IMR-90 (cell line): ENCODE measurements at regions not wholly inside any gene's neighbourhood (a gene's known extent, or its start where the extent isn't known, plus 50 kb on each side); places are given as distances from the start of the nearest gene placed in this dataset.

Source experiments
- ATAC-seq: fragments of 200-7000 bp; cut with Tn5 transposase; 2 replicates; pipeline ENCODE4 v1.9.1; 2020; ENCODE audit warnings: low read depth, mild to moderate bottlenecking, moderate library complexity
- BruUV-seq: library from RNA; stranded (reverse); fragments of 400-500 nt; replicated peaks from 2 replicates; lab custom pipeline; 2021; lab: Mats Ljungman, UMichigan
- CTCF ChIA-PET: fragments of 300-600 bp; formaldehyde crosslinking; extraction: SDS; loops from one replicate; lab custom pipeline; 2021; ENCODE audit warnings: antibody characterized with exemption; lab: Yijun Ruan, JAX
- POLR2A ChIA-PET: fragments of 300-600 bp; sonication (Branson Sonifier 250); formaldehyde crosslinking; loops from one replicate; lab custom pipeline; 2022; ENCODE audit warnings: antibody characterized with exemption; ENCODE audit not compliant: unreplicated experiment; lab: Charles Lee
- DNase-seq: peaks from one replicate; pipeline ENCODE4 v3.0.0; 2013
- H2AFZ ChIP-seq: replicated peaks from 2 replicates; pipeline ENCODE3; 2013; ENCODE audit warnings: low read length, mild to moderate bottlenecking; ENCODE audit not compliant: poor library complexity
- H2AK5ac ChIP-seq: 2 replicates; pipeline ENCODE4 v1.6.1; 2013; ENCODE audit warnings: low read depth, low read length, inconsistent platforms
- H2AK9ac ChIP-seq: replicated peaks from 2 replicates; pipeline ENCODE3; 2013; ENCODE audit warnings: mild to moderate bottlenecking, low read depth, low read length, moderate library complexity; ENCODE audit not compliant: poor library complexity
- H2BK120ac ChIP-seq: 2 replicates; pipeline ENCODE4 v1.6.1; 2013; ENCODE audit warnings: low read depth, low read length, inconsistent platforms
- H2BK15ac ChIP-seq: 3 replicates; pipeline ENCODE4 v1.6.1; 2013; ENCODE audit warnings: low read depth, low read length, inconsistent platforms
- H2BK20ac ChIP-seq: 2 replicates; pipeline ENCODE4 v1.6.1; 2013; ENCODE audit warnings: low read depth, mild to moderate bottlenecking, inconsistent platforms, low read length, moderate library complexity
- H2BK5ac ChIP-seq: 2 replicates; pipeline ENCODE4 v1.6.1; 2013; ENCODE audit warnings: mild to moderate bottlenecking, low read depth, low read length, inconsistent platforms; ENCODE audit not compliant: poor library complexity, severe bottlenecking
- H3K14ac ChIP-seq: replicated peaks from 2 replicates; pipeline ENCODE4 v1.6.1; 2013; ENCODE audit warnings: low read depth, low read length, inconsistent platforms
- H3K18ac ChIP-seq: 2 replicates; pipeline ENCODE4 v1.6.1; 2013; ENCODE audit warnings: low read depth, low read length, control low read depth
- H3K23ac ChIP-seq: 2 replicates; pipeline ENCODE4 v1.6.1; 2013; ENCODE audit warnings: low read depth, low read length, inconsistent platforms
- H3K27ac ChIP-seq: 2 replicates; pipeline ENCODE4 v1.5.1; 2013; ENCODE audit warnings: mild to moderate bottlenecking, control low read depth, low read length; ENCODE audit not compliant: insufficient read depth
- H3K27me3 ChIP-seq: 2 replicates; pipeline ENCODE4 v1.6.1; 2013; ENCODE audit warnings: low read length; ENCODE audit not compliant: control insufficient read depth, insufficient read depth
- H3K36me3 ChIP-seq: 2 replicates; pipeline ENCODE4 v1.6.1; 2013; ENCODE audit warnings: low read length, mixed read lengths; ENCODE audit not compliant: control insufficient read depth, insufficient read depth
- H3K4ac ChIP-seq: 2 replicates; pipeline ENCODE4 v1.6.1; 2013; ENCODE audit warnings: low read depth, low read length, inconsistent platforms
- H3K4me1 ChIP-seq: 2 replicates; pipeline ENCODE4 v1.6.1; 2013; ENCODE audit warnings: low read length, mixed read lengths; ENCODE audit not compliant: control insufficient read depth, insufficient read depth
- H3K4me2 ChIP-seq: 2 replicates; pipeline ENCODE4 v1.6.1; 2013; ENCODE audit warnings: low read depth, mild to moderate bottlenecking, control low read depth, low read length, moderate library complexity
- H3K4me3 ChIP-seq: 2 replicates; pipeline ENCODE4 v1.5.1; 2013; ENCODE audit warnings: low read depth, mild to moderate bottlenecking, control low read depth, low read length, moderate library complexity; ENCODE audit not compliant: insufficient read depth
- H3K56ac ChIP-seq: 2 replicates; pipeline ENCODE4 v1.6.1; 2013; ENCODE audit warnings: low read length, inconsistent platforms; ENCODE audit not compliant: insufficient read depth; ENCODE audit errors: extremely low read depth
- H3K79me1 ChIP-seq, 2 experiments: 2 replicates each; pipeline ENCODE4 v1.6.1; 2013; ENCODE audit warnings: low read length in 2 of 2, inconsistent platforms in 1 of 2, low read depth in 1 of 2
- H3K9ac ChIP-seq: 2 replicates; pipeline ENCODE4 v1.6.1; 2013; ENCODE audit warnings: low read depth, low read length, control low read depth
- H3K9me1 ChIP-seq: 2 replicates; pipeline ENCODE4 v1.6.1; 2013; ENCODE audit warnings: low read length, inconsistent platforms; ENCODE audit not compliant: insufficient read depth
- H3K9me3 ChIP-seq: 2 replicates; pipeline ENCODE4 v1.6.1; 2013; ENCODE audit warnings: low read length; ENCODE audit not compliant: control insufficient read depth, insufficient read depth
- H4K20me1 ChIP-seq: 2 replicates; pipeline ENCODE4 v1.6.1; 2013; ENCODE audit warnings: low read length, inconsistent platforms; ENCODE audit not compliant: insufficient read depth
- H4K5ac ChIP-seq: 2 replicates; pipeline ENCODE4 v1.6.1; 2013; ENCODE audit warnings: mild to moderate bottlenecking, low read depth, low read length, control low read depth
- H4K8ac ChIP-seq, 2 experiments: 2 replicates each; pipeline ENCODE4 v1.6.1; 2013; ENCODE audit warnings: low read depth in 2 of 2, low read length in 2 of 2, control low read depth in 1 of 2, inconsistent platforms in 1 of 2
- H4K91ac ChIP-seq: 2 replicates; pipeline ENCODE4 v1.6.1; 2013; ENCODE audit warnings: low read depth, low read length, inconsistent platforms; ENCODE audit not compliant: insufficient read depth
- CHD1 ChIP-seq: IDR thresholded peaks from 2 replicates; pipeline ENCODE4 v1.6.1; 2012; ENCODE audit warnings: low read depth, low read length, improper control_type of control experiment
- ELK1 ChIP-seq: fragments of 150-350 bp; IDR thresholded peaks from 2 replicates; pipeline ENCODE4 v1.6.1; 2016; ENCODE audit warnings: low read depth, mild to moderate bottlenecking, low read length, moderate library complexity, borderline replicate concordance
- FOS ChIP-seq: fragments of 150-350 bp; IDR thresholded peaks from 2 replicates; pipeline ENCODE4 v1.6.1; 2016; ENCODE audit warnings: low read depth, low read length
- MAFK ChIP-seq: IDR thresholded peaks from 2 replicates; pipeline ENCODE4 v1.6.1; 2012; ENCODE audit warnings: low read depth, low read length, improper control_type of control experiment
- RAD21 ChIP-seq: IDR thresholded peaks from 2 replicates; pipeline ENCODE4 v1.6.1; 2012; ENCODE audit warnings: low read length, improper control_type of control experiment
- RFX5 ChIP-seq: IDR thresholded peaks from 2 replicates; pipeline ENCODE4 v1.8.0; 2012; ENCODE audit warnings: low read depth, mild to moderate bottlenecking, low read length, moderate library complexity
- SMC3 ChIP-seq: fragments of 150-350 bp; IDR thresholded peaks from 2 replicates; pipeline ENCODE4 v1.6.1; 2016; ENCODE audit warnings: low read depth, mild to moderate bottlenecking, antibody characterized with exemption, low read length, moderate library complexity
- USF2 ChIP-seq: fragments of 150-350 bp; IDR thresholded peaks from 2 replicates; pipeline ENCODE4 v1.6.1; 2017; ENCODE audit warnings: mild to moderate bottlenecking, antibody characterized with exemption, low read length, low read depth
- WGBS, 2 experiments: methylation state at CpG; one replicate each; pipeline versions ENCODE4 v1.1.5 to v1.1.7; 2013; ENCODE audit warnings: missing lambda C conversion rate in 2 of 2; ENCODE audit not compliant: insufficient read length in 1 of 2; ENCODE audit errors: extremely low coverage in 2 of 2; 5-methylcytosine and 5-hydroxymethylcytosine counted together
- dilution Hi-C: fragments of 300-500 bp; cut with HindIII; formaldehyde crosslinking; loops from one replicate; pipeline ENCODE4 v1.14.3; 2018; ENCODE audit warnings: low sequenced_read_pairs; ENCODE audit not compliant: unreplicated experiment
- in situ Hi-C: fragments of 300-500 bp; cut with MboI; formaldehyde crosslinking; loops from 3 replicates; pipeline ENCODE4 v1.14.3; 2019; ENCODE audit warnings: low sequenced_read_pairs, inconsistent platforms, mixed read lengths
- intact Hi-C: fragments of 100-400 bp; cut with micrococcal nuclease; formaldehyde crosslinking; loops from 2 replicates; pipeline ENCODE4 v1.10.0; 2022

GRCh38 chr2:194564422-194564821 lies 1092.6 kb upstream of the SLC39A10 start:
- no peak overlapping the region for H3K27ac ChIP-seq
- no peak overlapping the region for H4K5ac ChIP-seq
- no peak for ATAC-seq
- no peak overlapping the region for H3K23ac ChIP-seq
- no peak overlapping the region for H3K4me2 ChIP-seq
- peaks cover 10% of the 10 kb centered on the region for H3K9me3 ChIP-seq
- H2BK5ac ChIP-seq: no peak overlapping the region
- dilution Hi-C loops: no loop called here
- WGBS, 2 experiments: no CpG with 5 or more reads among the region's 2 CpGs
- H3K14ac ChIP-seq: no peak overlapping the region
- H2AFZ ChIP-seq: no peak overlapping the region
- H3K56ac ChIP-seq: no peak overlapping the region
- H2AK9ac ChIP-seq: no peak overlapping the region
- H4K91ac ChIP-seq: no peak overlapping the region
- H4K8ac ChIP-seq: no peak overlapping the region
- no peak overlapping the region for H2BK20ac ChIP-seq
- H2AK5ac ChIP-seq: no peak overlapping the region
- H3K36me3 ChIP-seq: no peaks in the 10 kb centered on the region
- no peak overlapping the region for H3K9ac ChIP-seq
- DNase-seq: no peak
- no peak overlapping the region for H3K4ac ChIP-seq
- H3K9me1 ChIP-seq: no peaks in the 10 kb centered on the region
- H3K4me3 ChIP-seq: no peak overlapping the region
- in situ Hi-C loops: no loop called here
- TF ChIP-seq FOS (no peak), RFX5 (no peak), RAD21 (no peak), SMC3 (no peak), MAFK (no peak), USF2 (no peak), ELK1 (no peak), CHD1 (no peak)
- BruUV-seq: no TSS peak
- H3K27me3 ChIP-seq: no peaks in the 10 kb centered on the region
- POLR2A ChIA-PET: no interaction called here
- H3K79me1 ChIP-seq: no peaks in the 10 kb centered on the region
- CTCF ChIA-PET: interaction anchor here (0.6 kb wide), 1 partner anchor 149 kb away, joined by 4 read pairs; no protein-coding TSS in a partner anchor
- no peak overlapping the region for H2BK15ac ChIP-seq
- no peaks in the 10 kb centered on the region for H3K4me1 ChIP-seq
- H4K20me1 ChIP-seq: no peaks in the 10 kb centered on the region
- no peak overlapping the region for H3K18ac ChIP-seq
- H2BK120ac ChIP-seq: no peak overlapping the region
- intact Hi-C loops: no loop called here
